GM19455 (cell line): ENCODE measurements at regions not wholly inside any gene's neighbourhood (a gene's known extent, or its start where the extent isn't known, plus 50 kb on each side); places are given as distances from the start of the nearest gene placed in this dataset.

Source experiments
- ATAC-seq: cut with Tn5 transposase; IDR thresholded peaks from one replicate; pipeline ENCODE4 v1.9.1; 2021; ENCODE audit not compliant: unreplicated experiment

DNA sequence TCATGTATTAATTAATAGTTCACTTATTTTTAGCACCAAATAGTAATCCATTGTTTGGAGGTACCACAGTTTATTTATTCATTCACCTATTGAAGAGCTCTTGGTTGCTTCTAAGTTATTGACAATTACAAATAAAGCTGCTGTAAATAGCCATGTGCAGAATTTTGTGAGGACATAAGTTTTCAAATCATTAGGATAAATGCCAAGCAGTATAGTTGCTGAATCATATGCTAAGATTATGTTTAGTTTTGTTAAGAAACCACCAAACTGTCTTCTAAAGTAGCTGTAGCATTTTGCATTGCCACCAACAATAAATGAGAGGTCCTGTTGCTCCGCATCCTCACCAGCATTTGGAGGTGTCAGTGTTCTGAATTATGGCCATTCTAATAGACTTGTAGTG lies 2126.8 kb downstream of the PCDH9 start:
- no peak for ATAC-seq

DNA sequence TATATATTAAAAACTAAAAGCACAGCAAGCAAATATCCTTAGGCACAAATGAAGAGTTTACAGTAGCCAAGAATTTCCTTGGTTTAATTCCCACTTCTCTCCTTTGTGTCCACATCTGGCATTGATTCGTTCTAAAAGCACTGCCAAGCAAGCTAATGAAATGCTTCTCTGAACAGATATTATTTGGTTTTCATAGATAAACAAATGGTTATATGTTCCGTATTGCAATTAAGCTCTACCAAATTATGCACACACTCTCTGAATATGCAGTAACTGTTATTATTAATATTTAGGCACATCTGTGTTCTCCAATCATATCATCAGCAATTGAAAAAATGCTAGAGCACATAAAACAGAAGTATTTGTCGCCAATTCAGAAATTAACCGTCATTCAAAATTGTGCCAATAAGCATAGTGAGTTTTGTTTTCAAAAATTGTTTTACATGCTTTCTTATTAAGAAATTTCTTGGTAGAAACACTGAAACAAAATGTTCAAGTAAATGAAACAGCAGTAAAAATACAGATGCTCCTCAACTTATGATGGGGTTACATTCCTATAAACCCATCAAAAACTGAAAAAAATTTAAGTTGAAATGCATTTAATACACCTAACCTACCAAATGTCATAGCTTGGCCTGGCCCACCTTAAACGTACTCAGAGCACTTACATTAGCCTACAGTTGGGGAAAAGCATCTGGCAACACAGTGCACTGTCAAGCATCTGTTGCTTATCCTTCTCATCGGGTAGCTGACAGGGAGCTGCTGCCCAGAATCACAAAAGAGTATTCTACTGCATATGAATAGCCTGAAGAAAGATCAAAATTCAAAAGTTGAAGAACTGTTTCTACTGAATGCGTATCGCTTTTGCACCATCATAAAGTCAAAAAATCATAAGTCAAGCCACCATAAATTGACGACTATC lies 2134.7 kb downstream of the PCDH9 start:
- no peak for ATAC-seq

DNA sequence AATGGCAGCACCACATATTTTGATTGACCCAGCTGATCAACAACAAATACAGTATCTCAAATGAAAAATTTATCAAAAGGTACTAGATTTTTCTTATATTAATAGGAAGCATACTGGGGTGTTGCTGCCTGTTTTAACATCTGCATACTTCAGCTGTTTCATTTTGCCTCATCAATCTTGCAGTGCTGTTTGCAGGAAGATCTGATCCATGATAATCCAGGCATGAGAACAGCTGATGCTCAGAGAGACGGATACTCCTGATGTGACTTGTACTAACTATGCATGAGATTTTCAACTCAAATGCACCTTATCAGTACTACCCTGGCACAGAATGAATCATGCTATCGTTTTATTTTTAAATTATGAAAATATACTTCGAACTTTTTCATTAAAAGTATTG lies 2136.8 kb downstream of the PCDH9 start:
- ATAC-seq = no peak

DNA sequence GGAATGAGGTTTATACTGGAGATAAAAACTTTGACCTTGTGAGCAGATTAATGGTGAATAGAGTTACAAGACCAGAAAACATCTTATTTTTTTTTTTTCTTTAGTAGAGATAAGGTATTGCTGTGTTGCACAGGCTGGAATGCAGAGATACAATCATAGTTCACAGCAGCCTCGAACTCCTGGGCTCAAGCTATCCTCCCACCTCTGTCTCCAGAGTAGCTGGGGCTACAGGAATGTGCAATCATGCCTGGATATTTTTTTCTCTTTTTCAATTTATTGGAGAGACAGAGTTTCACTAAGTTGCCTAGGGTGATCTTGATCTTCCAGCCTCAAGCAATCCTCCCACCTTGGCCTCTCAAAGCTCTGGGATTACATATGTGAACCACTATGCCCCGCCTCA lies 2139.1 kb downstream of the PCDH9 start:
- no peak for ATAC-seq

DNA sequence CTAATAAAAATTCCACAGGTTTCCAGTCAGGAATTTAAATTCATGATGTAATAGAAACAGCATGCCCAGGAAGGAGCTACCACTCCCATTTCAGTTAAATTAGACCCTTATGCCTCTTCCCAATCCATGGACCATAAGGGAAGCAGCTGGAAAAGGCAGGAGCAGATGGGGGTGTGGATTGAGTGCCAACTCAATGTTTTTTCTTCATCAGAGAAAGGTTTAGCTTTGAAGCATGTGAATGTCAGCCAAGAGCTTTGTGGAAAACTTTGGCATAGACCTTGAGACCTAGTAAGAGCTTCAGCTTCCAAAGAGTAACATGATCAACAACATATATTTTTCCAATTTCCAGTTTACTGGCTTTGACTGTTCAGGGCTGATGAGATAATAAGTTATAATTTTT lies 2139.9 kb downstream of the PCDH9 start:
- ATAC-seq = no peak

DNA sequence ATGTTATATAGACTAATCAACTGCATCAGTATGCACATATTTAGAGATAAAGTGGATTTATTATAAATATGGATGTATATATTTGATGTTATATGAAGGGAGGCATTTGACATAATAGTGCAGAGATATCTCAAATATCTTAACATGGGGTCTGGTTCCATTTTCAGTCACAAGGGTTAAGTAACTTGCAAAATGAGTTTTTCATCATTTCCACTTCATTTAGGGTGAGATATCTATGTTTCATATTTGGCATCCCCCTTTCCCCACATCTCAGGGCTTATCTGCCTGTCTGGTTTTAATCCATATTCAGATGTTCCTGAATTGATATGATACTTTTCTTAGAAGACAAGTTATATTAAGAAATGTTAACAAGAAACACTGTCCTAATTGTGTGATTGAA lies 2141.2 kb downstream of the PCDH9 start:
- ATAC-seq = no peak

DNA sequence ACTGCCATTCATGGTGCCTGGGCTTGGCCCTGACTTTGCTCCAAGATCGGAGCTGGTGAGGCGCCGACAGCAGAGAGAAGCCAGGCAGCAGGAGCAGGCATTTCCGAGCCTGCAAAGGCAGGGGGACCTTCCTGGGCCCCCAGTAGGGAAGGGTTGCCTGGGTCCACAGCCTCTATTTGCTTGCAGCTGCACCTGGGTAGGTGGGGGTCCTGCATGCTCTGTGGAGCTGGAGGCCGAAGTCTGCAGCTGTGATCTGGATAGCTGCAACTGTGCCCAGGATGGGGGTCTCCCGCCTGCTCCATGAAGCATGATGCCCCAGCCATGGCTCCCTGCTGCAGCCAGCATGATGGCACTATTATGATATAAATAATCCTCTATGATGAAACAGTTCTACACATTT lies 2144.2 kb downstream of the PCDH9 start:
- no peak for ATAC-seq

DNA sequence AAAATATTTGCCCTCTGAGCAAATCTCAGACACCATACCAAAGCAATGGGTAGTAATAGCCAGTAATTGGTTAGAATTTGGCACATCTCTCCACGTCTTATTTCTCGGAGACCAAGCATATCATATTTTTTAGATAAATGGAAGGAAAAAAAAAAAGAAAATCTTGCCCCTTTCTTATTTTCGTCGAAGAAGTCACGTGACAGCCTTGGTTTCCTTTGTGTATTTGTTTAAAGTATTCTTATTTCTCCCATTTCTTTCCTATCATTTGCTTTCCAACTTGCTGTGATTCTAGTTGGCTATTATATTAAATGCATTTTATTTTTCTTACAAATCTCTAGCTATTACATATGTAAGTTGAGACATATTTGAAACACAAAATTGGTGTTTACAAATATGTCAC lies 2155.9 kb downstream of the PCDH9 start:
- ATAC-seq = no peak

DNA sequence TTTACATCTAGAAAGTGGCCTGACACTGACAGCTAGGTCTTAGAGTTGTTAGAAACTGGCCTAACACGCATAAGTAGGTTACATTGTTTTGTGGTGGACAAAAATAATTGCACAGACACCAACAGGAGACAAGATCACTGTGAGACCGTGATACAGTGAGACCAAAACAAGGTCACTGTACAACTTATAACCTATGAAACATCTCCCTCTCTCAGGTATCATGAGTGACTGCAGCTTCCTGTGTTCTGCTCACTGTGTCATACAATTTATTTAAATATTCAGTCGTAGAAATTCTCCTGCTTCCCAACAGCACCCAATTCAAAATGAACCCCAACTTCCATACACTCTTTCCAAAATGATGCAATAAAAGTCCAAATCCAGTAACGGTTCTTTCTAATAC lies 2165.2 kb downstream of the PCDH9 start:
- ATAC-seq = no peak

DNA sequence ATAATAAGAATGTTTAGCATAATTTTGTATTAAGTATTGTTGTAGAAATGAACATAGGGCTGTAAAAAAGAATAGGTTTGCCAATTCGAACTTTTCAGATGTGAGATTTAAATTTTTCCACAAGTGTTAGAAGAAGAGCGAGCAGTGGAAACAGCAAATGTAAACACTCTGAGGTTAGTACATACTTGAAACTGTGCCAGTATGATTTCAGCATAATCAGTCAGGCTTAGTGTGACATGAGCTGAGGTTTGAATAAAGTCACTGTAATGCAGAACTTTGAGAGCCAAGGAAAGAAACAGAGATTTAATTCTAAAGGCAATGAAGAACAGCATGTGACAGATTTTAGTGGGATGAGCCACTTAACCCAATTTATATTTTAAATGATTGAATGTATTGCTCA lies 2166.4 kb downstream of the PCDH9 start:
- ATAC-seq = no peak

DNA sequence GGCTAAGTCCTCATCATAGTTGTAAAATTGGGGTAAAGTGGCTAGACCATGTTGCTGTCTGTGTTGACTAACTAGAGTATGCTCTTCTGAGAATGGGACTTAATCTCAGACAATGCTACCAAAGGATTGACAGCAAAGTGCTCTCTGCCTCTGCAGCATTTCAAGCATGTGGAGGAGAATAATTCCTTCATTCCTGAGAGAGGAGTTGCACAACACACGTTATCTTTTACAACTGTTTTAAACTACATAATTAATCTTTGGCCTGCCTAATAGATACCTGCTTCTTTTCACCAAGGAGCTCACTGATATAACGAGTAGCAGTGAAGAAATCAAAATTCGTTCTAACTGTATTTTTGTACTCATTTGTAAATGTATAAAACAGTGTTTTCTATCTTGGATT lies 2172.2 kb downstream of the PCDH9 start:
- ATAC-seq = no peak

DNA sequence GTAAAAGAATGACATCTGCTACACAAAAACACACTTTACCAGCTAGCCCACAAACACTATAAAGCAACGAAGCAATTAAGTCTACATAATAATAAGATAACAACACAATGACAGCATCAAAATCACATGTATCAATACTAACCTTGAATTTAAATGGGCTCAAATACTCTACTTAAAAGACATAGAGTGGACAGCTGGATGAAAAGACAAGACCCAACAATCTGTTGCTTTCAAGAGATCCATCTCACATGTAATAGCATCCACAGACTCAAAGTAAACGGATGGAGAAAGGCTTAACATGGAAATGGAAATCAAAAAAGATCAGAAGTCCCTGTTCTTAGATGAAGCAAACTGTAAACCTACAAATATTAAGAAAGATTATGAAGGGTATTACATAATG lies 2175.9 kb downstream of the PCDH9 start:
- no peak for ATAC-seq

DNA sequence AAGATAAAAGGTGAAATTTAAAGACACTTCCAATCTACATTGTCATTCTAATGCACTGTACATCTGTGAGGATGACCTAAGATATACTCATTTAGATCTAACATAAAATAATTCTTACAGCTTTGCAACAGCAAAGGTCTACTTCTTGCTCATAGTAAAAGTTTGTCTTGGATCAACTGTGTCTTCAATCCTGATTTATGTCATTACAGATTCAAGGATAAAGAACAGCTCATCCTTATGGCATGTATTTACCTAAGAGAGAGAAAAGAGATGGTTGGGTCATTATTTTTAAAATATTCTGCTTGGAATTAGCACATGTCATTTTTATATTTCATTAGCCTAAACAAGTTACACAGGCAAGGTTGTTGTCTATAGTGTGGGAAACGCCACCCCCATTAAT lies 2193.1 kb downstream of the PCDH9 start:
- ATAC-seq = no peak

DNA sequence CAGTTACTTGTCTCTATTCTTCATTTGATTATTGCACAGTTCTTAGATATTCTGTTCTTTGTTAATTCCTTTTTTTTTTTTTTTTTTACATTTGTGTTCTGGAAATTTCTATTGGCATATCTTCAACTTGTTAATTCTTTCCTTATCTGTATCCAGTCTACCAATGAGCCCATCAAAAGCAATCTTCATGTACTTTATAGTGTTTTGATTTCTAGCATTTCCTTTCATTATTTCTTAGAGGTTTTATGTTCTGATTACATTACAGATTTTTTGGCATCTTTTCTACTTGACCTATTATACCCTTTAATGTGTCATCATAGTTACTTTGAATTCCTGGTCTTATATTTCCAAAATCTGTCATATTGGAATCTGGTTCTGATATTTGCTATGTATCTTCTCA lies 2194.8 kb downstream of the PCDH9 start:
- no peak for ATAC-seq

DNA sequence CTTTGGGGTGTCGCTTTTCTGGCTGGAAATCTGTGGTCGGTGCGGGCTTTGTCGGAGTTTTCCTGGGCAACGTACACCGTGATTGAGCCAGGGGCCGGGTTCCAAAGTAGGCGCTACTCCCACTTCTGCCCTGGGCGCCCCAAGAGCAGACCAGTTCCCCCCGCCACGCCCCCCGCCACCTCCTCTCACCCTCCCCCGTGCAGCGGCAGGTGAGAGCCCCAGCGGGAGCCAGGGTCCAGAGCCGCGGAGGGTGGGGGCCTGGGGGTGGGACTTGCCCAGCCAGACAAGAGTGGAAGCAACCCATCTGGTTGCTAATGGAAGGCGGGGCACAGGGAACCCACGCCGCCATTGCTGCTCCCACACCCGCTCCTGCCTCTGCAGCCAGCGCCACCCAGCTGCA lies 2195.9 kb downstream of the PCDH9 start:
- no peak for ATAC-seq

DNA sequence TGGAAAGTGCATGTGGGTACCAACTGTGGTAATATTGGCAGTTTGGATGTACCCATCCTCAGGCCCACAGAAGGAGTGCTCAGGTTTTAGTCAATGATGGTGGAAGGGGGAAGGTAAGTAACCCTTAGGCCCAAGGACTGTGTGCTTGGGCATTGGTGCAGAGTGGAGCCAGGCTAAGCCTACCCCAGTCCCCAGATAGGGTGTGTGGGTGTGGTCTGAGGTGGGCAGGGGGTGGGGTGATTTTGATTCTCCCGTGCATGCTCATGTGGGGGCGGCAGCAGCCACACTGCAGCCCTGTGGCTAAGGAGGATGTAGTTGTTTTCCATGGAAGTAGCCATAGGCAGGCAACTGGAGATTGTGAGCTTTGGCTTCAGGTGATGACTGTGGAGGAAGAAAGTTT lies 2197.3 kb downstream of the PCDH9 start:
- no peak for ATAC-seq

DNA sequence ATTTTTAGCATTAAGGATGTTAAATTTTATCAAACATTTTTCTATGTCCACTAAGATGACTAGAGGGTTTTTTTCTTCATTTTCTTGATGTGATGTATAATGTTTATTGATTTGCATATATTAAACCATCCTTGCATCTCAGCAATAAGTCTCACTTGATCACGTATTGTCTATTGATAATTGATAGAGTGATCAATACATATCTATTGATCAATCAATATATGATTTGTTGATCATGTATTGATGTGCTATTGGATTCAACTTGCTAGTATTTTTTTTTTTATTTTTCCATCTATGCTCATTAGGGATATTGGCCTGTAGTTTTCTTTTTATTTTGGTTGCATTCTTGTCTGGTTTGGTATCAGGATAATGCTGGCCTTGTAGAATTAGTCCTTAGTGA lies 2202.0 kb downstream of the PCDH9 start:
- ATAC-seq = no peak

DNA sequence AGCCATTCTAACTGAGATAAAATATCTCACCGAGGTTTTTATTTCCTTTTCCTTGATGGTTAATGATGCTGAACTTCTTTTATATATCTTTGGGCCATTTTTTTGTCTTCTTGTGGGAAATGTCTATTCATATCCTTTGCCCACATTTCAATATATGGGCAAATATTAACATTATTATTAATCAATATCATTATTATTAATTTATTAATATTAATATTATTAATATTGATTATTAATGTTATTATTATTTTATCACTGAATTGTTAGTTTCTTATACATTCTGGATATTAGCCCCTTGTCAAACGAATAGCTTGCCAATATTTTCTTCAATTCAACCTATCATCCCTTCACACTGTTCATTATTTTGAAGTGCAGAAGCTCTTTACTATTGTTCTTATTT lies 2203.6 kb downstream of the PCDH9 start:
- ATAC-seq = no peak

DNA sequence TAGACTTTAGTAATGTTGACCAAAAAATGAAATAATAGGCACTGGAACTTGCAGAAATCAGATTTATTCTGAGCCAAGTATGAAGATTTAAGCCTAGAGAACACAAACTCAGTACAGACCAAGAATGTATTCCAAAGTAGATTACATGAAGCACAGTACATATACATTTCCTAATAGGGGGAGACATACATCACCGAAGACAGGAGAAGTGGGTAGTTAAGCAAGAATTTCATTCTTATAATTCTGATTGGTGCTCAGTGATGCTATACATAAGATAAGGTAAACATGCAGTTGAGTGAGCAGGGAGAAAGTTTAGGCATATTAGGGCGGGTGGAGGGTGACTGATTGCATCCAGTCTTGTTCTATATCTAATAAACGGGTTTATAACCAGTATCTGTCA lies 2218.8 kb downstream of the PCDH9 start:
- no peak for ATAC-seq

DNA sequence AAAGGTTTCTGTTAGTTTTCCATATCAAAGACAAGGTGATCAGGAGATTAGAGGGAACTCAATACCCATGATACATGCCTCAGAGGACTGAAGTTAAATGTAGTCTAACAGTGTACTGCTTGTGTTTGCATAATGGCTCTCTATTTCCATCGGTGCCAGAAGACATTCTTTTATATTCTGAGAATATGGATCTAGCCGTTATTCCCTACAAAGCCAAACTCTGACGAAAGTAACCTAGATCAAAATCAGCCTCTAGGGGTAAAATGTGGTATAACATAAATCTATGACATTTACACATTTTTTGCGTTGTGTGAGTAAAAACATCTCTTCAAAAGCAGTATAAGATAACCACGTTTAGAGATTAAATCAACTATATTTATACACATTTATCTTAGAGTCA lies 2232.7 kb downstream of the PCDH9 start:
- no peak for ATAC-seq

DNA sequence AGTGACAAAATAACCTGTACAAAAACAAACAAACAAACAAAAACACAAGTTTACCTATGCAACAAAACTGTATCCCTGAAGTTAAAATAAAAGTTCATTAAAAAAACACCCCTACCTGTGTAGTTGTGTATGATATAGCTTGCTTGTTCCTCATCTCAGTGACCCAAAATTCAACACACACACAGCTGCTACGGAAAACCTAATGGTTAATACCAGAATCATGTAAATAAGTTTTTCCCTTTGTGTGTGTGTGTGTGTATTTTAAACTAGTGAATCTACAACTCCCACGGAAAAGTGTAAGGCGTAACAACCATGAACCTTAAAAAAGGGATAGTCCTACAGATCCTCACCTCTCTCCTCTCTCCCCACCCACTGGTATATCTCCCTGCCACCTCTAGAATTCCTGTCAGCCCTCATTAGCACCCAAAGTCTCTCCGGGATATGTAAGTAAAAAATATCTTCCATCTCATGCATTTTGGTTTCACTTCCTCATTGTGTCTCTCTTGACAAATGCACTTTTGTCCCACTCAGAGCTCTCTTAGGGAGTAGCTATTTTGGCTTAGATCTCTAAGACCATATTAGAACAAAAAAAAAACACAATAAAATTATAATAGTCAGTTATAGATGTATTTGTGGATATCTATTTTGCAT lies 2236.5 kb downstream of the PCDH9 start:
- ATAC-seq = no peak

DNA sequence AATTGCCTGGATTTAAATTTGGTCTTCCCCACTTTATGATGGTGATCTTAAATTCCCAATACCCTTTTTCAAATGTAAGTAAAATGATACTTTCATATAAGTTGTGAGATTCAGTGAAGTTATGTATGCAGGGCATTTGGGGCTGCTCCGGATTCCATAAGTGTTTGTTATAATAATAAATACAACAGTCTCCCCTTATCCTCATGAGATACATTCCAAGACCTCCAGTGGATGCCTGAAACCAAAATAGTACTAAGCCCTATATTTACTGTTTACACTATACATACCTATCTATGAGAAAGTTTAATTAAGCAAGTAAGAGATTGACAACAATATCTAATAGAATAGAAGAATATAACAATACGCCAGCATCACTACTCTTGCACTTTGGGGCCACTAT lies 2237.8 kb downstream of the PCDH9 start:
- no peak for ATAC-seq

DNA sequence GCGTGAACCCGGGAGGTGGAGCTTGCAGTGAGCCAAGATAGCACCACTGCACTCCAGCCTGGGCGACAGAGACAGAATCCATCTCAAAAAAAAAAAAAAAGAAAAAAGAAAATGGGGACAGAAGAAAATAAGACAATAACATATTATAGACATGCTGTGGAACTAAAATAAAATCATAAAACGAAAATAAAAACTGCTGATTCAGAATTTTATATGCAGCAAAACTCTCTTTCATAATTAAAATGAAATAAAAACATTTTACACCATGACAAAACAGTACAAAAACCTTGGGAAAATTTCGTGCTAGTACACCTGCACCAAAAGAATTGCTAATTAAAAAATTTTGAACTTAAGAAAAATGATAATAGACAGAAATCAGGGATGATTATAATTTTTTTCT lies 2245.1 kb downstream of the PCDH9 start:
- ATAC-seq = no peak
